LNCAP (cell line): ENCODE measurements at regions not wholly inside any gene's neighbourhood (a gene's known extent, or its start where the extent isn't known, plus 50 kb on each side); places are given as distances from the start of the nearest gene placed in this dataset.

Experiments used
- CTCF ChIP-seq: fragments of 450-650 bp; IDR thresholded peaks from 2 replicates; pipeline ENCODE4 v1.5.1; 2017; ENCODE audit warnings: mild to moderate bottlenecking

- TF ChIP-seq CTCF = no peak
These were observed 260.0 kb upstream of the PLEKHG7 start for GRCh38 chr12:92442782-92443181.

- no peak for TF ChIP-seq CTCF
These were observed 262.7 kb upstream of the PLEKHG7 start for GRCh38 chr12:92440072-92440471.

GRCh38 chr12:92439420-92439805, 263.4 kb upstream of the PLEKHG7 start:
- TF ChIP-seq CTCF = no peak

- TF ChIP-seq CTCF = no peak
These were observed 264.0 kb upstream of the PLEKHG7 start for GRCh38 chr12:92438641-92439419.

- no peak for TF ChIP-seq CTCF
These were observed 265.3 kb upstream of the PLEKHG7 start for GRCh38 chr12:92437452-92437851.

- no peak for TF ChIP-seq CTCF
These were observed 265.9 kb upstream of the PLEKHG7 start for GRCh38 chr12:92436856-92437255.

GRCh38 chr12:92434607-92435025, 268.2 kb upstream of the PLEKHG7 start:
- TF ChIP-seq CTCF = no peak
